HG02852 (cell line): ENCODE measurements at regions not wholly inside any gene's neighbourhood (a gene's known extent, or its start where the extent isn't known, plus 50 kb on each side); places are given as distances from the start of the nearest gene placed in this dataset.
"Not testable (repeated sequence)": the region's sequence is repeated elsewhere in the genome, so short reads cannot be mapped to it uniquely, and the experiment has no call there.

Source experiments
- ATAC-seq: cut with Tn5 transposase; IDR thresholded peaks from one replicate; pipeline ENCODE4 v1.9.1; 2021; ENCODE audit warnings: mild to moderate bottlenecking, moderate library complexity; ENCODE audit not compliant: unreplicated experiment

GRCh38 chr6:25150863-25151262 is 128.3 kb upstream of the CARMIL1 start:
- no peak for ATAC-seq

- no peak for ATAC-seq
These were observed 126.1 kb upstream of the CARMIL1 start for GRCh38 chr6:25153079-25153478.

- ATAC-seq, result no peak
These were observed 125.1 kb upstream of the CARMIL1 start for GRCh38 chr6:25154034-25154596.

GRCh38 chr6:25155211-25155610 is 124.0 kb upstream of the CARMIL1 start:
- no peak for ATAC-seq

- no peak for ATAC-seq
These were observed 123.1 kb upstream of the CARMIL1 start for GRCh38 chr6:25156123-25156522.

- no peak for ATAC-seq
These were observed 122.0 kb upstream of the CARMIL1 start for GRCh38 chr6:25157183-25157582.

GRCh38 chr6:25157842-25158241 is 121.3 kb upstream of the CARMIL1 start:
- no peak for ATAC-seq

- ATAC-seq, result not testable (repeated sequence)
These were observed 119.0 kb upstream of the CARMIL1 start for GRCh38 chr6:25160134-25160533.

- no peak for ATAC-seq
These were observed 114.0 kb upstream of the CARMIL1 start for GRCh38 chr6:25165177-25165576.

GRCh38 chr6:25165800-25166199 is 113.4 kb upstream of the CARMIL1 start:
- ATAC-seq, result no peak

- ATAC-seq, result no peak
These were observed 112.0 kb upstream of the CARMIL1 start for GRCh38 chr6:25166955-25167748.

- ATAC-seq, result no peak
These were observed 111.2 kb upstream of the CARMIL1 start for GRCh38 chr6:25167961-25168360.

- ATAC-seq, result no peak
These were observed 110.5 kb upstream of the CARMIL1 start for GRCh38 chr6:25168637-25169036.

- no peak for ATAC-seq
These were observed 109.6 kb upstream of the CARMIL1 start for GRCh38 chr6:25169553-25169952.

- no peak for ATAC-seq
These were observed 109.2 kb upstream of the CARMIL1 start for GRCh38 chr6:25169961-25170360.

- no peak for ATAC-seq
These were observed 108.5 kb upstream of the CARMIL1 start for GRCh38 chr6:25170640-25171039.

GRCh38 chr6:25171301-25171700 is 107.9 kb upstream of the CARMIL1 start:
- ATAC-seq, result no peak

- ATAC-seq, result no peak
These were observed 106.4 kb upstream of the CARMIL1 start for GRCh38 chr6:25172819-25173218.

GRCh38 chr6:25173246-25173645 is 105.9 kb upstream of the CARMIL1 start:
- ATAC-seq, result no peak

- no peak for ATAC-seq
These were observed 105.2 kb upstream of the CARMIL1 start for GRCh38 chr6:25173951-25174474.

- no peak for ATAC-seq
These were observed 104.5 kb upstream of the CARMIL1 start for GRCh38 chr6:25174678-25175077.

- ATAC-seq, result no peak
These were observed 104.0 kb upstream of the CARMIL1 start for GRCh38 chr6:25175196-25175595.
